SK-N-SH (cell line): ENCODE measurements at regions not wholly inside any gene's neighbourhood (a gene's known extent, or its start where the extent isn't known, plus 50 kb on each side); places are given as distances from the start of the nearest gene placed in this dataset.

Experiments
- RXRA ChIP-seq: IDR thresholded peaks from 2 replicates; pipeline ENCODE4 v1.4.0; 2012; ENCODE audit warnings: low read depth, mild to moderate bottlenecking, borderline replicate concordance
- TAF1 ChIP-seq: IDR thresholded peaks from 2 replicates; pipeline ENCODE4 v1.6.1; 2012; ENCODE audit warnings: low read depth, mild to moderate bottlenecking, low read length, moderate library complexity, borderline replicate concordance
- TF ChIP-seq, protein P1 (sequence below): fragments of 200-600 bp; sonication (generic); IDR thresholded peaks from 2 replicates; pipeline ENCODE4 v1.6.1; 2017; ENCODE audit warnings: antibody characterized with exemption, mild to moderate bottlenecking, moderate library complexity
- TF ChIP-seq, protein P2 (sequence below): IDR thresholded peaks from 2 replicates; pipeline ENCODE4 v1.4.0; 2012; ENCODE audit warnings: low read depth, borderline replicate concordance
- TF ChIP-seq, protein P3 (sequence below): fragments of 150-350 bp; IDR thresholded peaks from 2 replicates; pipeline ENCODE4 v1.6.1; 2016; ENCODE audit warnings: mild to moderate bottlenecking, low read depth, low read length
- TF ChIP-seq, protein P4 (sequence below): IDR thresholded peaks from 2 replicates; pipeline ENCODE4 v1.6.1; 2012; ENCODE audit warnings: mild to moderate bottlenecking, low read depth, low read length, moderate library complexity

DNA sequence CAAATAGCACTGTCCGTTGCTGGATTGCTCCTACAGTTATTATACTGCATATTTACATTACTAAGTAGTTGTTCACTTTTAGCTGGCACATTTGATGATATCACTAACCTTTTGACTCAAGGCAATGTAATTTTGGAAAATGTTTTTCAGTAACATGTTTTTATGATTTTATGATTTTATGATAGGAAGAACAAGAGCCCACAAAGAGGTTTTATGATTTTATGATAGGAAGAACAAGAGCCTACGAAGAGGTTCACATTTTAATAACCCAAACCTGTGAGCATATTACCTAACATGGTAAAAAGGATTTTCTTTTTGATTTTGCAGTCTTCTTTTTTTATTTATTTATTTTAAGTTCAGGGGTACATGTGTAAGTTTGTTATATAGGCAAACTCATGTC lies 172.3 kb upstream of the TPM1 start:
- TF ChIP-seq, protein P1, sequence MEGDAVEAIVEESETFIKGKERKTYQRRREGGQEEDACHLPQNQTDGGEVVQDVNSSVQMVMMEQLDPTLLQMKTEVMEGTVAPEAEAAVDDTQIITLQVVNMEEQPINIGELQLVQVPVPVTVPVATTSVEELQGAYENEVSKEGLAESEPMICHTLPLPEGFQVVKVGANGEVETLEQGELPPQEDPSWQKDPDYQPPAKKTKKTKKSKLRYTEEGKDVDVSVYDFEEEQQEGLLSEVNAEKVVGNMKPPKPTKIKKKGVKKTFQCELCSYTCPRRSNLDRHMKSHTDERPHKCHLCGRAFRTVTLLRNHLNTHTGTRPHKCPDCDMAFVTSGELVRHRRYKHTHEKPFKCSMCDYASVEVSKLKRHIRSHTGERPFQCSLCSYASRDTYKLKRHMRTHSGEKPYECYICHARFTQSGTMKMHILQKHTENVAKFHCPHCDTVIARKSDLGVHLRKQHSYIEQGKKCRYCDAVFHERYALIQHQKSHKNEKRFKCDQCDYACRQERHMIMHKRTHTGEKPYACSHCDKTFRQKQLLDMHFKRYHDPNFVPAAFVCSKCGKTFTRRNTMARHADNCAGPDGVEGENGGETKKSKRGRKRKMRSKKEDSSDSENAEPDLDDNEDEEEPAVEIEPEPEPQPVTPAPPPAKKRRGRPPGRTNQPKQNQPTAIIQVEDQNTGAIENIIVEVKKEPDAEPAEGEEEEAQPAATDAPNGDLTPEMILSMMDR, result no peak
- TF ChIP-seq, protein P2, sequence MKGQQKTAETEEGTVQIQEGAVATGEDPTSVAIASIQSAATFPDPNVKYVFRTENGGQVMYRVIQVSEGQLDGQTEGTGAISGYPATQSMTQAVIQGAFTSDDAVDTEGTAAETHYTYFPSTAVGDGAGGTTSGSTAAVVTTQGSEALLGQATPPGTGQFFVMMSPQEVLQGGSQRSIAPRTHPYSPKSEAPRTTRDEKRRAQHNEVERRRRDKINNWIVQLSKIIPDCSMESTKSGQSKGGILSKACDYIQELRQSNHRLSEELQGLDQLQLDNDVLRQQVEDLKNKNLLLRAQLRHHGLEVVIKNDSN, result no peak
- TF ChIP-seq TAF1 (no peak), RXRA (no peak)
- TF ChIP-seq, protein P3, sequence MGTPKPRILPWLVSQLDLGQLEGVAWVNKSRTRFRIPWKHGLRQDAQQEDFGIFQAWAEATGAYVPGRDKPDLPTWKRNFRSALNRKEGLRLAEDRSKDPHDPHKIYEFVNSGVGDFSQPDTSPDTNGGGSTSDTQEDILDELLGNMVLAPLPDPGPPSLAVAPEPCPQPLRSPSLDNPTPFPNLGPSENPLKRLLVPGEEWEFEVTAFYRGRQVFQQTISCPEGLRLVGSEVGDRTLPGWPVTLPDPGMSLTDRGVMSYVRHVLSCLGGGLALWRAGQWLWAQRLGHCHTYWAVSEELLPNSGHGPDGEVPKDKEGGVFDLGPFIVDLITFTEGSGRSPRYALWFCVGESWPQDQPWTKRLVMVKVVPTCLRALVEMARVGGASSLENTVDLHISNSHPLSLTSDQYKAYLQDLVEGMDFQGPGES, result no peak
- TF ChIP-seq, protein P4, sequence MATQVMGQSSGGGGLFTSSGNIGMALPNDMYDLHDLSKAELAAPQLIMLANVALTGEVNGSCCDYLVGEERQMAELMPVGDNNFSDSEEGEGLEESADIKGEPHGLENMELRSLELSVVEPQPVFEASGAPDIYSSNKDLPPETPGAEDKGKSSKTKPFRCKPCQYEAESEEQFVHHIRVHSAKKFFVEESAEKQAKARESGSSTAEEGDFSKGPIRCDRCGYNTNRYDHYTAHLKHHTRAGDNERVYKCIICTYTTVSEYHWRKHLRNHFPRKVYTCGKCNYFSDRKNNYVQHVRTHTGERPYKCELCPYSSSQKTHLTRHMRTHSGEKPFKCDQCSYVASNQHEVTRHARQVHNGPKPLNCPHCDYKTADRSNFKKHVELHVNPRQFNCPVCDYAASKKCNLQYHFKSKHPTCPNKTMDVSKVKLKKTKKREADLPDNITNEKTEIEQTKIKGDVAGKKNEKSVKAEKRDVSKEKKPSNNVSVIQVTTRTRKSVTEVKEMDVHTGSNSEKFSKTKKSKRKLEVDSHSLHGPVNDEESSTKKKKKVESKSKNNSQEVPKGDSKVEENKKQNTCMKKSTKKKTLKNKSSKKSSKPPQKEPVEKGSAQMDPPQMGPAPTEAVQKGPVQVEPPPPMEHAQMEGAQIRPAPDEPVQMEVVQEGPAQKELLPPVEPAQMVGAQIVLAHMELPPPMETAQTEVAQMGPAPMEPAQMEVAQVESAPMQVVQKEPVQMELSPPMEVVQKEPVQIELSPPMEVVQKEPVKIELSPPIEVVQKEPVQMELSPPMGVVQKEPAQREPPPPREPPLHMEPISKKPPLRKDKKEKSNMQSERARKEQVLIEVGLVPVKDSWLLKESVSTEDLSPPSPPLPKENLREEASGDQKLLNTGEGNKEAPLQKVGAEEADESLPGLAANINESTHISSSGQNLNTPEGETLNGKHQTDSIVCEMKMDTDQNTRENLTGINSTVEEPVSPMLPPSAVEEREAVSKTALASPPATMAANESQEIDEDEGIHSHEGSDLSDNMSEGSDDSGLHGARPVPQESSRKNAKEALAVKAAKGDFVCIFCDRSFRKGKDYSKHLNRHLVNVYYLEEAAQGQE, result no peak
